HG03575 (cell line): ENCODE measurements at regions not wholly inside any gene's neighbourhood (a gene's known extent, or its start where the extent isn't known, plus 50 kb on each side); places are given as distances from the start of the nearest gene placed in this dataset.

Experiments
- ATAC-seq: cut with Tn5 transposase; IDR thresholded peaks from one replicate; pipeline ENCODE4 v1.9.1; 2021; ENCODE audit not compliant: unreplicated experiment, insufficient number of reproducible peaks, low FRiP score; ENCODE audit errors: extremely low read depth

DNA sequence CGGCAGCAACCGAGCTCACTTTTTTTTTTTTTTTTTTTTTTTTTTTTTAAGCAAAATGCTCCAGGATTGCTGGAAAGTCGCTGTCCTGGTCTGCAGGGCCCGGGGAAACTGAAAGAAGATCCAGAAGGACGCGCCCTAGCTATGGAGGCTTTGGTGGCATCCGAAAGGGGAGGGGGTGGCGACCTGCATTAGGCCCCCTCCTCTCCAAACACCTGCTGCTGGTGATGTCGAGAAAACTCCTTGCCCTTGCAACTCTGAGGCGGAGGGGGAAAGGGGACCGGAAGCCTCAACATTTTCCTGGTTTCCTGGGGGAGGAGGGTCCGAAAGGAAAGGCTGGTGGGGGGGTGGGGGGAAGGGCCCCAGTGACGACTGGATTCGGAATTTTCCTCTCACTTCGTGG lies 421.1 kb downstream of the VRK1 start:
- no peak for ATAC-seq

DNA sequence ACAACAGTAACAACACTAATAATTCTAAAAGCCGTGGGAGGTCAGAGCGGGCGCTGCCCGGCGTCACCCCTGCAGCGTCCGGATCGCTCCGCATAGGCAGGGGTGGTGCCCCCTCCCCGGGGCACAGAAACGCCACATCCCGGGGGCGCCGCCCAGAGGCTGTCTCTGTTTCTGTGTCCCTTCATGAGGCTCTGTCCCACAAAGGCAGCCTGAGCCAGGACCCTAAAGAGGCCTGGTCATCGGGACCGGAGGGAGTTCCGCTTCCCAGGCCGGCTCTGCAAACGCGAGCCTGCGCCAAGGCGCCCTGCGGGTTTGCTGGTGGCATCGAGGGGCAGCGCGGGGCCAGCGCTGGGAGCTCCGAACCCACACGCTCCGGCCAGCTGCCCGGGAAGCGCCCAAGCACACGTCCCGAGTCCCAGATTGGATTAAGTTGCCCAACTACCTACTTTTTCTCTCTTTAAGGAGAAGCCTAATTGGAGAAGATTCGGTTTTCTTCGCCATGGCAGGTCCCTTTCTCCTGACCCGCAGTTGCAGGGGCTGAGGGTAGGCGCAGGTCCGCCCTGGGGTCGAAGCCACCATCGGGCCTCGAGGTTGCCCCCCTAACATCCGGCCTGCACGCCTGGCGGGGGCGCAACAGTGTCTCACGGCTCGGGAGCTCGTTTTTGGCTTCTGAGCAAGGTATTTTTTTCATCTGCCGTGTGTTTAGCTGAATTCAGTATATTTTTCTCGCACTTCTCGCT lies 421.7 kb downstream of the VRK1 start:
- no peak for ATAC-seq

DNA sequence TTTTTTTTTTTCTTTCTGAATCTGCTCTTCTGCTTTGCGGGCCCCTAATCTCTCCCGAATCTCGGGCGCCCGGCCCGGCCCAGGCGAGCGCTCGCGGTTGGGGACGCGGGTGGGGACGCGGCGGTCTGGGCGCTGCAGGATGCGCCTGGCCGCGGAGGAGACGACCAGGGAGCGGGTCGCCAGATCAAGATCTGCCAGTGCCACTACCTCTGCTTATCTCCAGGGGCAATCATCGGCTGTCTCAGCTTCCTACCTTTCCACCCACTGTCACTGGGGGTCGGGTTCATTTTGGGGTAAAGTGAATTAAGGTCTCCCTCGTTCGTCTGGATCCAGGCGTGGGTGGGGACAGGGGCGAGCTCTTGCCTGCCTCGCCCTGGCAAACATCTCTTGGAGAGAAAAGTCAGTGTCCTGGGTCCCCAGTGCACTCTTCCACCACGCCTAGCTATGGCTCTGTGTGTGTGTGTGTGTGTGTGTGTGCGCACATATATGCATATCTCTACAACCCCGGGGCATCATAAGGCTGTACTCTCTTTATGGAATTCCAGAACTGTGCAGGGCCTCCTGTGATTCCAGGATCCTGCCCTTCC lies 422.3 kb downstream of the VRK1 start:
- ATAC-seq = no peak

DNA sequence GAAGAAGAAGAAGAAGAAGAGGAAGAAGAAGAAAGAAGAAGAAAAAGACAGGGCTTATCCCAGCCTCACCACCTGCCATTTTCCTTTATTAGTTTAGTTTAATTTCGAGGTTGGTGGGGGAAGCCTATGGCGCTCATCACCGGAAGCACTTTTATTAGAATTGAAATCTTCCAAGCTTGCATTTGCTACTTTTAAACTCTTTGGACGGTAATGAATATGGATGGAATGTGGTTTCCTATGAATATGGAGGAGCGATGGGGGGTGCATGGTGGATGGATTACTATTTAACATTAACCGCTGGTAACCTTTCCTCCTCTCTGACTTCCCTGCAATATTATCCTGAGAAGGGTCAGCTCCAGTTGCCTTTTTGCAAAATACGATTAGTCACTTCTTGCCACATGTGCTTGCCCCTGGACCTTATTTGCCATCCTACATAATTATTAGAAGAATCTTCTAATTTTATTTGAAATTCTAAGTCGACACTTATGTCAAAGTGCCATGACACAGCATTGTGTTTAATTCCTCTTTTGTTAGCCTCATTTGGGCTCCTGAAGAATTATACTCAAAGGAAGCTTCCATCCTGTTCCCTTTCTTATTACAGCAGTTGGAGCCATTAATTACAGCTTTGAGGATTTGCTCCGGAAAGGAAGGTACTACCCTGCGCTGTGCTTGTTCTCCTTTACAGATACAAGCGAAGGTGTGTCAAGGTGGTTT lies 424.5 kb downstream of the VRK1 start:
- no peak for ATAC-seq

DNA sequence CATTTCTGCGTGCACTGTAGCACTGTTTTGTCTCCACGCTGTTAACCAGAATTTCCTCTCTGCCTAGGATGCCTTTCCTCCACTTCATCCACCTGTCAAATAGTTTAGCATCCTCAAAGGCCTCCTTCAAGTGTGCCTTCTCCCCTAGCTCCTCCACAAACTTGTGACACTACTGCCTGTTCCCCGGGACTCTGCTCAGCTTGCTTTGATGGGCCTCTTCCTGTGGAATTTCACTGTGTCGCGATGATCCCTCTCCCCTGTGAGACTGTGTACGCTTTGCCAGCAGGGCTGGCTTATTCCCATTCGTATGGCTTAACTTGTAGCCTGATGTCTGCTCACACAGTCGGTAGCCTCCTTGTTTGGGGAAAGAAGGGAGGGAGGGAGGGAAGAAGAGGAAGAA lies 426.8 kb downstream of the VRK1 start:
- no peak for ATAC-seq

DNA sequence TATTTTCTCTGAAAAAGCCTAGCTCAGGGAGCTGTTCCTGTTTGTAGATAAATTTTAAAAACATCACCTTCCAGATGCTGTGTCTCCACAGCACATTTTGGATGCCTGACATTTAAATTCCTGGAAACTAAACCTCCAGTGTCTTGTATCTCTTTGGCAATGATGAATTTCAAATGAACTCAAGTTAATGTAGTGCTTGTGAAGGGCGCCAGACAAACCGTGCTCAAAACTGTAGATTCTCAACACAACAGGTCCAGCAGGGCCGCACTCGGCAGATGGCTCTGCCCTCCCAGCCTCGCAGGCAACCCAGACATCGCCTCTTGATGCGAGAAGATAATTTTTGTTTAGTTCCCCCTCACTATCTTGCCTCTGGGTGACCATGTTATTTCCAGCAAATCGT lies 432.9 kb downstream of the VRK1 start:
- ATAC-seq = no peak

DNA sequence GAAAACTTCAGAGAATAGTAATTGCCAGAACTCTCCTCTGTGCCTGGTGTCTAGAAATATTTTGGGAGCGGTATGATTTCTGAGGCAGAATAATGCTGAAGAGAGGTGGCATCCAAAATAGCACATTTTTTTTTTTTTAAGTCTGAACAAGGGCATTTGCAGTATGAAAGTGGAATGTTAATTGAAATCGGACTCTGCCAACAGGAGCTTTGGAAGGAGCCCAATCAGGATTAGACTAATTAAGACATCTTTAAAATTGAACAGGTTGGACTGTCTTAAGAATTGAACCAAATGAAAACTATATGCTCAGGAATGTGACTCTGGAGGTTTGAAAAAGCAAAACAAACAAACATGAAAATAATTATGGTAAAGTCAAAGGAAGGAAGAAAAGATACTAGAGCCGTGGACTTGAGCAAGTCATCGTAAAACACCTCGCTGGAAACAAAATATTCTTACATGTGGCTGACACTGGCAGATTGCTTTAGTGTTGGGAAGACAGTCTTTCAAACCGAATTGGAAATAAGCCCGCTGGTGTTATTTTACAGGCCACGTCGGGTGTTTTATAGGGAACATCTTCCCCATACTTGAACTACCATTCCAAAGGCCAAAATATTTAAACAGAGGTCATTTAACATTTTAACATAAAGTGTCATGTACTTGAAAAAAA lies 436.3 kb downstream of the VRK1 start:
- no peak for ATAC-seq

DNA sequence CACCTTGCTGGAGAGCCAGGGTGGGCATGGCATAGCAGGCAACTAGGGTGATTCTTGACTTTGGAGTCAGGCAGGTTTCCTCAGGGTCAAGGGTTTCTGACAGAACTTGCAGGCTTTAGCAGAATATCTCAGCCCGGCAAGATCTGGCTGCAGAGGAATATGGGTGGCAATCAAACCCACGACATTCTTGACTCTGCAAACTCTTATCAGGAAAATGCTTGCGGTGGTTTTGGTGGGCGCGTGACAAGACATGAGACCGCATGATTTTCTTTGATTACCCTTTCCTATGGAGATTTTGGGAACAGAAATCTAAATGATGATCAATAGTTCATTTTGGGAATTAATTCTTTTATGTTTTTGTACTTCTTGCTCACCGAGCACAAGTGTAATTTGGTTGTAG lies 449.5 kb downstream of the VRK1 start:
- no peak for ATAC-seq

DNA sequence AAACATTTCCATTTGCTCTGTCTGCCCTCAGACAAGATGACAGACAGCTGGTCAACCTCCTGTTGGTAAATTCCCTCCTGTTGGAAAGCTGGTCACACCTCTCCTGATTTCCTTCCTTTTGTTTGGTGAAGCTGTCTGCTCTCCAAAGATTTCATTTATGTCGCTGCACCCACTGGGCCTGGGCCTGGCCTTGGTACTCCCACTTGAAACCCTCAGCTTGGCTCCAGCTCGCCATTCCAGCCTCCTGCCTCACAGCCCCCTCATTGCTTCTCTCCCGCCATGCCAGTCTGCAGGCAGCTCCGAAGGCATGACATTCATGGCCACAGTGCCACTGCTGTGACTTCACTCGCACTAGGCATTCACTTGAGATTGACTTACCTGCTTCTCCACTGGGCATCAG lies 451.8 kb downstream of the VRK1 start:
- ATAC-seq = no peak

DNA sequence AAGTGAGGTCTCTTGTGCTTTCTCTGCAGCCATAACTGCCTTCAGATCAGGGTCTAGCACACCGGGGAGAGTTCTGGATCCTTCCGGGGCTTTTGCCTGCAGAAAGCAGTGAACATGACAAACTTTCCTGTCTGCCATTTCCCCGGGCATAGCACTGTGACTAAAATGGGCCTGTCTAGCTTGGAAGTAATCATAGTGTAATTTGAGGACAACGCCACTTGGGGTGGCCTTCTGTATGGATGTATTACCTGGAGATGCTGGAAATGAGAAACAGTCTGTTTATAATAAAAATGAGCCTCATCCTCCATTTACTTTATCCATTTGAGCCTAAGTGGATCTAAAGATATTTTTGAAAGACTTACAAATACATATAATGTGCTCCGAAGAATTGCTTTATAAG lies 453.7 kb downstream of the VRK1 start:
- no peak for ATAC-seq

DNA sequence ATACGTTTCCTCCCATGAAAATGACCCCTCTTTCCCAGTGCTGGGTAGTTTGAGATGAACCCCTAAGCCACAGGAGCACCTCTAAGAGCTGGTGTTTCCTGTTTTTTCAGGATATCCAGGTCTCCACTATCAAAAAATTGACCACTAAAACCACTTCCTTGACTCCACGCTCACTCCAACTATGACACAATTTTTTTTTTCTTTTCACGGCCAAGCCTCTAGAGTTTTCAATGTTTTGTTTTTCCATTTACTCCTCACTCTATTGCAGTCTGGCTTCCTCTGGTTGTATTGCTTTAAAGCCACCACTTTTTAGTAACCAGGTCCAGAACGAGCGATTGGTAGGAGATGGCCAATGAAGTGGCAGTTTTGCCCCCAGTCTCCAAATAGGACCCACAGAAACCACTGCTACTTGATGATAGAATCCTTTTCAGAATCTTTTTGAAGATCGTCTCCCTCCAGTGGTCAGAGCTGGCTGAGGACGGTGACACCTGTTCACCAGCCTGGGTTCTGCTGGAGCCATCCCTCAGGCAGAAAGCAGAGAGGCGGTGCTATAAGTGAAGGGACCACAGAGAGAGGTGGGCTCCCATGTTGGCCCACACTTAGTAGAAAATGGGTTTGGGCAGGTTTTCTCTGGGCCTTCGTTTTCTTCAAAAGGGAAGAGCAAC lies 454.4 kb downstream of the VRK1 start:
- no peak for ATAC-seq

DNA sequence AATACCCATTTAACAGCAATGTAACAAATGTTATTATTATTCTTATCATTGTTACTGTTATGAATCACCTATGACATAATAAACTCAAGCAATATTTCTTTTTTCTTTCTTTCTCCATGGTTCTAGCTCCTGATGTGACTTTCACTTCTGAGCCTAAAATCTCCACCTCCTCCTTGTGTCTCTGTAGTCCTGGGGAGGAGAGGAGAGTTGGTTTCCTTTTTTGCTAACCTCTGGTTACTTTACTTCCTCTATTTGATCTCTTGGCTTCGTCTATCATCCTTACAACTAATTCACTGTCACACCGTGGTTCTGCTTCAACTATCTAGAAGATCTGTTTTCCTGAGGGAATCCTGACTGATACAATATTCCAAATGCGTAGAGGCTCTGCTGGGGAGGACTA lies 456.6 kb downstream of the VRK1 start:
- no peak for ATAC-seq

DNA sequence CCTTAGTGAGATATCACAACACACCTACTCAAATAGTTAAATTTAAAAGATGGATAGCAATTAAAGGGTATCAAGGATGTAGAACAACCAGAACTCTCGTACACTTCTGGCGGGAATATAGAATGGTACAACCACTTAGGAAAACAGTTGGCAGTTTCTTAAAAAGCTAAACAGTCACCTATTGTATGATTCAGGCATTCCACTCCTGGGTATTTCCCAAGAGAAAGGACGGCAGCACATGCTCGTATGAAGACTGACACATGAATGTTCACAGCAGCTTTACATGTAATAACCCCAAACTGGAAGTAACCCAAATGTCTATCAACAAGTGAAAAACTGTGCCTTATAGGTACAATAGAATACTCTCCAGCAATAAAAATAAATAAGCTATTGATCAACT lies 465.2 kb downstream of the VRK1 start:
- no peak for ATAC-seq

DNA sequence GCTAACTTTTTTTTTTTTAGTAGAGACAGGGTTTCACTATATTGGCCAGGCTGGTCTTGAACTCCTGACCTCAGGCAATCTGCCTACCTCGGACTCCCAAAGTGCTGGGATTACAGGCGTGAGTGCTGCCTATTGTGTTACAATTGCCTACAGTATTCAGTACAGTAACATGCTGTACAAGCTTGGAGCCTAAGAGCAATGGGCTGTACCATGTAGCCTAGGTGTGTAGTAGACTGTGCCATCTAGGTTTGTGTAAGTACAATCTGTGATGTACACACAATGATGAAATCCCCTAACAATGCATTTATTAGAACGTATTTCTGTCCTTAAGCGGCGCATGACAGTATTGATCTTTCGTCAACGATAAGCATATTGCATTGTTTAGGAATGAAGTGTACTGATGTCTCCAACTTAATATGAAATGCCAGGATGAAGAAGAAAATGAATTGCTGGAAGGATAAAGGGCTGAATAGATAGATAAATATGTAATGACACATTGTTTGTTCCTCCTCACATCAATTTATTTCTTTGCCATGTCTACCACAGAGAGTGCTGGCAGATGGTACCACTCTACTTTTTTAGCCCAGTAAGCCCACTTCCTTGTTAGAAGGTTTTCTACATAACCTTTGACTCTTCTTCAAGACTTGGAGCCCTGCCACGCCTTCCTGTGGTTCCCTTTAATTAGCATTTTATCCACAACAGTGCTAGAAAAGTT lies 467.5 kb downstream of the VRK1 start:
- no peak for ATAC-seq

DNA sequence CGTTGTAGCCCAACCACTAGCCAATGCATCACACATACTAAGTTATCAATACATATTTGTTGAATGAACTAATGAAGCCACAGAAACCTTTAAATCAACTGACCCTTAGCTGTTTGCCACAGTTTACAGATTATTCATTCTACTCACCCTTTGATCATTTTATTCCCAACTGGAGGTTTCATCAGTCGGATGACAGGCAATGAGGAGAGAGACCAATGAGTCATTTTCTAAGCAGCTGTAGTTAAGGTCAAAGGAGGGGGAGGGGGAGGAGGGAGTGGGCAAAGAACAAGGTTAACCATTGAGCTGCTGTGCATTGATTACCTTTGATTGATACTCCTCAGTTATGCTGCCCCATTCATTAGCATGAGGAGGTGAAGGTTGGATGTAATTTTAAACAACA lies 469.5 kb downstream of the VRK1 start:
- ATAC-seq = no peak

DNA sequence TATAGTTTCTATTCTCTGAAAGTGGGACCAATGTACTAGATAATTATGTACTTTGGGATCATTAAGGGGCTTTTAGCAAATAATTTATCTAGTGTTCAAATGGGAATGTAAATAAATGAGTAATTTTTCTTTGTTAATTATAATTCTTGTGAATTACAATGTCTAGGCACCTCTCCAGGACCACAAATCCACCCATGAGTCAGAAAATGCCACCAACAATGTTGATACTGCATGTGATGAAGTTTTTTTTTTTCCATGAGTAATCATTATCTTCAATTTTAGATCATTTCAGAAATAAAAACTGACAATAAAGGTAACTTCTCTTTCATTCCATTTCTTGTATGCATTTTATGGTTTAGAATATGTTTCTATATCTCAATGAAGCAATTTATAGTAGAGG lies 470.3 kb downstream of the VRK1 start:
- ATAC-seq = no peak

DNA sequence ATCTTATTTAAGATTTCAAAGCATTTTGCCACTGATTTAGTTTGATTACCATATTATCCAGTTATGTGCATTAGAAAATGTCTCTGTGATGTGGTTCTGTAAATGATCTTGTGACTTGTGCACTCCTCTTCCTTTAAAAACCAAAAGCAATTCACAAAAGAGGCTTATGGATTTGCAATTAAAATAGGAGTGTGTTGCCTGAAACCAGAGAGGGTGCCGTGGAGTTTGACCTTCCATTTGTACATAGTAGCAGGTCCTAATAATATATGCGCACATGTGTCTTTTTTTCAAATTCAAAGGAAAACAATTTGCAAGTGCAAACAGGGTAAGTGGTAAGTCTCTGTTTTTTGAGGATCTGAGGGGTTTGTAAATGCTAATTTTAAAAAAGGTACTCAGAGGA lies 470.9 kb downstream of the VRK1 start:
- ATAC-seq = no peak

DNA sequence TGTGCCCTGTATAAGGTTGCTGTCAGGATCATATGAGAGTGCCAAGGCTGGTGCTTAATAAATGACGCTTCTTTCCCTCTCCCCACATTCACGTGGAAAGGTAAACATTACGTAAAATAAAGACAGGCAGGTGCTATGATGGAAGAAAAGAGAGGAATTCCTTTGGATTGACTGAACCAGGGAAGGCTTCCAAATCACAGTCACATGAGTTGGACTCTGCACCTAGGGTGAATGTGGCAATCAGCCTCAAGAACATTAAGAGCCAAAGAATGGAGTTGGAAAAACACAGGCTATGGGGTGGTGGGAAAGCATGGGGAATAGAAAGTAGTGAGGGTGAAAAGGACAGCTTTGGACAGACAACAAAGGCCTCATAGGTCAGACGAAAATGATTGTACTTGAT lies 473.1 kb downstream of the VRK1 start:
- no peak for ATAC-seq

DNA sequence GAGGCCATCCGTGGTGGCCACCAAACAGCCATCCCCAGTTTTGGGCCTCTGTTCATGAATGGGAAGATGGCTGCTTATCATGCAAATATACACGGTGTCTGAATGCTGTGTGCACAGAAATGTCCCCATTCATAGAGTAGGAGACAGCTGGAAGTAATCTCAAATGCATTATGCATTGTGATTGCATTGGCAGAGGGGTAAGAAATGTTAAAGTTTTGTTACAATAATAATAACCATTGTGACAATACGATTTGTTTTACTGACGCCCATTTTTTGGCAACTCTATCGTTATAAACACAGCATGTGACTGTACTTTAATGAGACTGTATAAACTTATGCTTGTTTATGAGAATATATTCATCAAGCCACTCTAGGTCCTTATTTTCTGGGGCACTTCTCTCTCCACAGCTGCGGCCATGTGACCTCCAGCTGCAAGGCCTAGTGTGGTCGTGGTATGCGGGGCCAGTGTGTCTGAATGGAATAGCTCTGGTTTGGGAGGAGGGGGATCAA lies 474.3 kb downstream of the VRK1 start:
- no peak for ATAC-seq
